ENCODE measurements at regions not wholly inside any gene's neighbourhood (a gene's known extent, or its start where the extent isn't known, plus 50 kb on each side); places are given as distances from the start of the nearest gene placed in this dataset.

GRCh38 chr2:45275242-45275805 is 266.1 kb upstream of the SIX2 start:
- no peak for DNase-seq (ENCODE audit: low spot score)

DNA sequence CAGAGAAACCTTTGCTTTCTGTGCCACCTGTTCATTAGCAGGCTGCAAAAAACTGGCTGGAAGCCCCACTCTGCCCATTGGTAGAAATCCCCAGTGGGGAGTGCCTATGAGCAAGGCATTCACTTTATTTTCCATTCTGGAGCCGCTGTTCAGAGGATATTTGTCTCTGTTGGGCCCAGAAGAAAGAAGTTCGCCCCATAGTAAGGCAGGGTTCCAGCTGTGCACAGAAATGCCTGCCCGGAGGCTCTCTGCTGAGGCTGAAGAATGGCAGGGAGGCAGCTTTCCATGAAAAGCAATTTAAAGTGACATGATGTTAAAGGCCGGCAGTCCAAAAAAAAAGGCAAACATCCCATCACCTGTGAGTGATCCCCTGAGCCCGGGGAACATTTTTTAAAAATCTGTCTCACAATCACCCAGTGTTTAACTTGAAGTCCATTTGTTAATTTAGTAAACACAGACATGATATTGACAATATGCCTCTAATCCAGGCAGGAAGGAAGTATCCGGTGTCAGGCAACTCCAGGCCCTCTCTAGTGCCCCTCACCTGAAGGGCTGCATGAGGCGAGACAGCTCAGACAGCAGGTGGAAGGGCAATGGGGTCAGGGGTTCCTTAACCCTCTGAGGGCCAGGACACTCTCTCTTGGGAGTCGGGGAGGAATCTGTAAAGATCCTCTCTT is 265.1 kb upstream of the SIX2 start:
- DNase-seq (ENCODE audit: low spot score): no peak

GRCh38 chr2:45273412-45274249 is 264.4 kb upstream of the SIX2 start:
- no peak for DNase-seq (ENCODE audit: low spot score)

DNA sequence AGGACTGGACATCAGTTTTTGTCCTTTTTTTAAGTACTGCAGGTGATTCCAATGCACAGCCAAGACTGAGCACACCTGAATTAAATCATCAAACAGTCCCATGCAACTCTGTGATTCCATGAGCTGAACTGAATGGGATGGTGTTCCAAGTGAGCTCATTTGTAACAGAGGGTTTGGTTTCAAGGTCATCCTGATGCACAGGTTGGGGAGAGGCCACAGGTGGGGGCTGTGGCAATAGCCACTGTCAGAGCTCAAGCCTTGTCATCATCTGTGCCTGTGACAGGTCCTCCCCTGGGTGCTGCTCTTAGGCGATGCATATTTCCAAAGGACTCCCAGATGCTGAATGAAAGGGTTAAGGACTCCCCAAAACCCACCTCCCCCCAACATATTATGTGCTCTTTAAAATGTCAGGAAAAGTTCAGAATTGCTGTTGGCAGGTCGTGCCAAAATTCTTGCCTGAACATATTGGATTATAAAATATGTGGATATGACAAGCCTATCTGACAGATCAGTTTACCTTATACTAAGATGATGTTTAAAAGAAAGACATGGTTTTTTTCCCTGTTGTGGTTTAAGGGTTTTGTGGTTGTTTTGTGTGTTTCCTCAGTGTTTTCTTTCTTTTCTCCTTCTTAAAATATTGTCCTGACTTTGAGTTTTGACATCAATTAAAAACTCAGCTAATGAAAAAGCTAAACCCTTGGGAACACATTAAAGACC is 263.5 kb upstream of the SIX2 start:
- DNase-seq (ENCODE audit: low spot score): no peak

- no peak for DNase-seq (ENCODE audit: low spot score)
Observed at GRCh38 chr2:45269149-45269793, 260.0 kb upstream of the SIX2 start.

DNA sequence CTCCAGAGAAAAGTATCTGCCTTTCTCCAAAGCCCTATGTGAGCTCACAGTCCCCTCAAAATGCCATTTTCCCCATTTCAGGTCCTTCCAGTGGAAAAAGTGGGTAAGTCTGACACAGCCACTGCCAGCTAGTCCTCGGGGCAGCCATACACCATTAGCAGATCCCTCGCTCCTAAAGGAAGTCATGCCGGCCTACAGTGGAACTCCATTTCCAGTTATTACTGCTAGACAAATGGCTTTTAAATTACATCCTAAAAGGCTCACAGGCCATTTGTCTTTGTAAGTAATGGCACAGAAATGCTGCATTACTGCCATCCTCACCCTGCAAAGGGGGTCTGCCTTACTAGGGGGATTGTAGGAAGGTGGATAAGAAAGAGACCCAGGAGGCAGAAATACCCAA is 259.4 kb upstream of the SIX2 start:
- no peak for DNase-seq (ENCODE audit: low spot score)

GRCh38 chr2:45267062-45267792 is 258.0 kb upstream of the SIX2 start:
- no peak for DNase-seq (ENCODE audit: low spot score)

GRCh38 chr2:45265336-45265735 is 256.1 kb upstream of the SIX2 start:
- DNase-seq (ENCODE audit: low spot score): no peak

GRCh38 chr2:45264227-45265225 is 255.3 kb upstream of the SIX2 start:
- peak; percentile 9 for DNase-seq (ENCODE audit: low spot score)

GRCh38 chr2:45263147-45263546 is 253.9 kb upstream of the SIX2 start:
- no peak for DNase-seq (ENCODE audit: low spot score)

DNA sequence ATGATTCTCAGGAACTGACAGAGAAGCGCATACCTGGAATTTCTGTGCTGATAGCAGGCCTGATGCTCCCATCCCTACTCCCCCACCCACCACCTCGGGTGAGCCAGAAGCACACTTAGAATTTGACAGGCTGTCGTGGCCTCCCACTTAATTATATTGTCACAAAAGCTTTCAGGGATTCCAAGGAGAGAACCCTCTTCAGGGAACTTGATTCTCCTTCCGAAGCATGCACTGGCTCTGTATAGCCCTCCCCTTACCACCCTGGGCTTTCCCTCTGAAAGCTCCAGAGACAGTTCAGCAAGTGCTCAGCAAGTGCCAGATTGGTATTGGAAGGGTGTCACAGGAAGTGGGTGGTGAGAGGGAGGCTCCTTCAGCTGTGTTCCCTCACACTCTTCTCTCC is 252.5 kb upstream of the SIX2 start:
- no peak for DNase-seq (ENCODE audit: low spot score)

- no peak for DNase-seq (ENCODE audit: low spot score)
Observed at GRCh38 chr2:45260946-45261345, 251.7 kb upstream of the SIX2 start.

DNA sequence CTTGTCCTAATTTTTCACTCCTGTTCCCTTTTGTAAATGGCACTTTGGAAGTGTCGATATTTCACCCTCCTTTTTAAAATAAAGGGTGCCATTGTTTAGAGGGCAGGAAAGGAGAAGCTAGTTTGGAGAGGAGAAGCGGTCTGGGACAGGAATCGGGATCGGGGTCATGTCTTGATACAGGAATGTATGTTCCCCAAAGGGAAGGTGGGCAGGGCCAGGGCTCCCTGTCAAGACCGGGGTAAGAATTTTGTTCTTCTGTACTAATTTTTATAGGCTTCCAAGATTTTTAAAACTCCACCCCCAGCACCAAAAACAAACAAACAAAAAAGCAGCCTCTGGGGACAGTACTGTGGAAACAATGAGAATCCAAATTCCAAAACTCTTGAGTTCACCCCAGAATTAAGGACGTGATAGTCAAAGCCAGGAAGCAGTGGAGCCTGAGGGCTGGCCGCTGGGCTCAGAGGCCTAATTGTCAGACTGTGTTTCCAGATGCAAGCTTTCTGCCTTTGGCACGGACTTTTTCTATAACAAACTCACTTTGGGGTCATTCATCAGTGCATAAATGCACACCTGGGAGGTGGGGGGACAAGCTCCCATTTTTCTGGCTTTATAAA is 250.4 kb upstream of the SIX2 start:
- DNase-seq (ENCODE audit: low spot score): no peak

DNA sequence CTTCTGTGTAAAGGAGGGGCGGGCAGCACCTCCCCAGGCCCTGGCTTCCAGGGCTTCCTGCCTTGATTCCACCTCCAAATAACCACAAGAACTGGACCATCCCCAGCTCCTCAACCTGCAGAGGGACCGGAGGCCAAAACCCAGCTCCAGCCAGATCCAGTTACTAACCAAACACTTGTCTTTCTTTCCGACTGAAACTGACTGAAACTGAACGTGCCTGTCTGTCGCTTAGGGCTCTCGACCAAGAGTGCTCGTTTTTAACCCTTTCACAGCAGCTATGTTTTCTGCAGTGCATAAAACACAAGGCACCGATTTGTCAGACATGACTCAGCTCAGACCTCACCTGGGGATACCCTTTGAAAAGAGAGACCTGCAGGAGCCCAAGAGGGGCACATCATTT is 249.9 kb upstream of the SIX2 start:
- no peak for DNase-seq (ENCODE audit: low spot score)

DNA sequence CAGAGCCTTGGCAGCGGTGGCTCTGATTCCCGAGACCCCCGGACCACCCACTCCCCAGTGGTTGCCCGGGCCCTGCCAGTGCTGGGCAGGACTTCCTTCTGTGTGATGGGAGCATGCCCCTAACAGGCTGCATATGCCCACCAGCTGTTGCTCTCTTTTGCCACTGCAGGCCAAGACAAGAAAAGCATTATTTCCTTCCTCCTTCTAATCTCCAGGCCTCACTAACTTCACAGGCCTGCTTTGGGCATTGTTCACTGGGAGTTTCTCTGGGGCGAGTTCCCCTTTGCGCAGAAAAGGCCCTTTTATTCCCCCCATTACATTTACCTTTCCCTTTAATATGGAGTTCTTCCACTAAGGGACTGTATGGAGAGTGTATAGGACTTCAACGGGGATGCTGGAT is 249.1 kb upstream of the SIX2 start:
- no peak for DNase-seq (ENCODE audit: low spot score)

DNA sequence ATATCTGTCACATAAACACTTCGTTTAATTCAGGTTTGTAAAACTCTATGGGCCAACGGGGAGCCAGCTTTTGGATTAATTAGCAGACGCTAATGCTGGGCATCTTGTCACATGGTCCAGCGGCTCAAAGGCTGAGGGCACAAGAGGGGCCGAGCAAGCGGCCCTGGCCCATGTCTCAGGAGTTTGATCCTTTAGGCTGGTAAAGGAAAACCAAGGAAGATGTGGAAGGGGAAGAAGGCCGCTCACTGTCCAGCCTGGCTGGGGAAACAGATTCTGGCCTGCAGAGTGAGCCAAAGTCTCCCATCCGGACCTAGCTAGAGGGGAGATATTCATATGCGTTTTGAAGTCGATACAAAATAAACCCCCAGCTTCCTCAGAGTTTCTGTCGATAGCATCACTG is 248.6 kb upstream of the SIX2 start:
- DNase-seq (ENCODE audit: low spot score): no peak

- DNase-seq (ENCODE audit: low spot score): no peak
Observed at GRCh38 chr2:45256867-45257641, 247.8 kb upstream of the SIX2 start.

DNA sequence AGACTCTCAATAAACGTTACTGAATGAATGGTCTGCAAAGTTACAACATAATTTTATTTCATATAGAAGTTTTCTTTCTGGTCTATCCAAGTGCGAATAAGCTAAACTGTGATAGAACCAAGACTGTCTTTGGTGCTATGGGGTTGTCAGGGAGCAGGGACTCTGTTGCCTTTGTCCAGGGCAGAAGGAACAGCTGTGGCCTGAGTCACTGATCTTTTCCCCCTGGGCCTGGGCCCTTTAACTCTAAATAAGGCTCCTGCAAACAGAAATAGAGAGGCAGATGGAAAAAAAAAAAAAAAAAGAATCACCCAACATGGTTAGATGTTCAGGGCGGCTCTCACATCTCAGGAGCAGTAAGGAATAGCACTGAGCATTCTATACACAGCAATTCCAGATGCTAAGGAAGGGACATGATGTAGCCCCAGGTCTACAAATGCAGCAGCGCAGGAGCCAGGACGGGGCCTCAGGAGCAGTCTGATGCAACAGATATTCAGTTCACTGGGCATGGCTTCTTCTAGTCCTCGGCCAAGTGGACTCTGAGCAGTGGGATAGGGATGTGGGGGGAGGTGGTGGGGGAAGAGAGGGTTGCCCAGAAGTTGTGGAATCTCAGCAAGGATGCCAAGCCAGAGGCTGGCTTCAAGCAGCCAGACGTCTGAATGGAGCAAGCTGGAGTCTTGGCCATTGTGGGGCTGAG is 247.1 kb upstream of the SIX2 start:
- DNase-seq (ENCODE audit: low spot score): no peak

Data from activated CD4-positive, alpha-beta T cell treated with anti-CD3 and anti-CD28 coated beads, Interleukin-2, Interleukin-4, amounts not matched to agents 100 ng/mL and 50 ng/mL, durations not matched to agents 16 hours and 8 hours (primary cell).